ENCODE measurements at regions not wholly inside any gene's neighbourhood (a gene's known extent, or its start where the extent isn't known, plus 50 kb on each side); places are given as distances from the start of the nearest gene placed in this dataset.
"Not testable (repeated sequence)": the region's sequence is repeated elsewhere in the genome, so short reads cannot be mapped to it uniquely, and the experiment has no call there.

DNA sequence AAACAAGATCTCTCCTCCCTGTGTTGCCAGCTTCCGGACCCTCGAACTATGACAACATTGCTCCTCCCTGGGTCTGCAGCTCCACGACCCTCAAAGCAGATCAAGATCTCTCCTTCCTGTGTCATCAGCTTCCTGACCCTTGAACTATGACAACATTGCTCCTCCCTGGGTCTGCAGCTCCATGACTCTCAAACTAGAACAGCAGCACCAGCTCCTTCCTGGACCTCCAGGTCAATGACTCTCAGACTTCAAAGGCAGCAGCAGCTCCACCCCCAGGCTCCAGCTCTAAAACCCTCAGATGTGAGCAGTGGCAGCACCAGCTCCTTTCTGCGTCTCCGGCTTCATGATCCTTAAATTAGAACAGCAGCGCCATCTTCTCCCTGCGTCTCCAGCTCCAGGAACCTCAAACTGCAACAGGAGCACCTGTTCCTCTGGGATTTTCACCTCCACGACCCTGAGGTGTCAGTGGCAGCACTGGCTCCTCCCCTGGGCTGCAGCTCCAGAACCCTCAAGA is 341.0 kb upstream of the SULF2 start:
- H3K4me3 ChIP-seq (replicated peaks; ENCODE audit: low read depth, low read length) = no peak overlapping the region
- TF ChIP-seq, protein P1, sequence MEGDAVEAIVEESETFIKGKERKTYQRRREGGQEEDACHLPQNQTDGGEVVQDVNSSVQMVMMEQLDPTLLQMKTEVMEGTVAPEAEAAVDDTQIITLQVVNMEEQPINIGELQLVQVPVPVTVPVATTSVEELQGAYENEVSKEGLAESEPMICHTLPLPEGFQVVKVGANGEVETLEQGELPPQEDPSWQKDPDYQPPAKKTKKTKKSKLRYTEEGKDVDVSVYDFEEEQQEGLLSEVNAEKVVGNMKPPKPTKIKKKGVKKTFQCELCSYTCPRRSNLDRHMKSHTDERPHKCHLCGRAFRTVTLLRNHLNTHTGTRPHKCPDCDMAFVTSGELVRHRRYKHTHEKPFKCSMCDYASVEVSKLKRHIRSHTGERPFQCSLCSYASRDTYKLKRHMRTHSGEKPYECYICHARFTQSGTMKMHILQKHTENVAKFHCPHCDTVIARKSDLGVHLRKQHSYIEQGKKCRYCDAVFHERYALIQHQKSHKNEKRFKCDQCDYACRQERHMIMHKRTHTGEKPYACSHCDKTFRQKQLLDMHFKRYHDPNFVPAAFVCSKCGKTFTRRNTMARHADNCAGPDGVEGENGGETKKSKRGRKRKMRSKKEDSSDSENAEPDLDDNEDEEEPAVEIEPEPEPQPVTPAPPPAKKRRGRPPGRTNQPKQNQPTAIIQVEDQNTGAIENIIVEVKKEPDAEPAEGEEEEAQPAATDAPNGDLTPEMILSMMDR (IDR thresholded peaks at IDR 0.05; ENCODE audit: low read length, missing control alignments) = no peak
- DNase-seq (ENCODE audit: low read depth) = no peak

DNA sequence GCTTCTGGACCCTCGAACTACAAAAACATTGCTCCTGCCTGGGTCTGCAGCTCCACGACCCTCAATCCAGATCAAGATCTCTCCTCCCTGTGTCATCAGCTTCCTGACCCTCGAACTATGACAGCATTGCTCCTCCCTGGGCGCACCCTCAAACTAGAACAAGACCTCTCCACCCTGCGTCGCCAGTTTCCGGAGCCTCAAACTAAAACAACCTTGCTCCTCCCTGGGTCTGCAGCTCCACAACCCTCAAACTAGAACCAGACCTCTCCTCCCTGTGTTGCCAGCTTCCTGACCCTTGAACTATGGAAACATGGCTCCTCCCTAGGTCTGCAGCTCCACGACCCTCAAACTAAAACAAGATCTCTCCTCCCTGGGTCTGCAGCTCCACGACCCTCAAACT is 339.7 kb upstream of the SULF2 start:
- no peak for DNase-seq (ENCODE audit: low read depth)
- TF ChIP-seq, protein P1 (IDR thresholded peaks at IDR 0.05; ENCODE audit: low read length, missing control alignments) = no peak
- H3K4me3 ChIP-seq (replicated peaks; ENCODE audit: low read depth, low read length) = no peak overlapping the region

DNA sequence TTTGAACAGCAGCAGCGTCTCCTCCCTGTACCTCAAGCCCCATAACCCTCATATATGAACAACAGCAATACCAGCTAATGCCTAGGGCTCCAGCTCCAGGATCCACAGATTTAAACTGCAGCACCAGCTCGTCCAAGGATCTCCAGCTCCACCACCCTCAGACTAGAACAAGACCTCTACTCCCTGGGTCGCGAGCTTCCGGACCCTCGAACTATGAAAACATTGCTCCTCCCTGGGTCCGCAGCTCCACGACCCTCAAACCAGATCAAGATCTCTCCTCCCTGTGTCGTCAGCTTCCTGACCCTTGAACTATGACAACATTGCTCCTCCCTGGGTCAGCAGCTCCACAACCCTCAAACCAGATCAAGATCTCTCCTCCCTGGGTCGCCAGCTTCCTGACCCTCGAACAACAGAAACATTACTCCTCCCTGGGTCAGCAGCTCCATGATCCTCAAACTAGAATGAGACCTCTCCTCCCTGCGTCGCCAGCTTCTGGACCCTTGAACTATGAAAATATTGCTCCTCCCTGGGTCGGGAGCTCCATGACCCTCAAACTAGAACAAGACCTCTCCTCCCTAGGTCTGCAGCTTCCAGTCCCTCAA is 339.0 kb upstream of the SULF2 start:
- TF ChIP-seq, protein P1 (IDR thresholded peaks at IDR 0.05; ENCODE audit: low read length, missing control alignments) = no peak
- no peak overlapping the region for H3K4me3 ChIP-seq (replicated peaks; ENCODE audit: low read depth, low read length)
- no peak for DNase-seq (ENCODE audit: low read depth)

DNA sequence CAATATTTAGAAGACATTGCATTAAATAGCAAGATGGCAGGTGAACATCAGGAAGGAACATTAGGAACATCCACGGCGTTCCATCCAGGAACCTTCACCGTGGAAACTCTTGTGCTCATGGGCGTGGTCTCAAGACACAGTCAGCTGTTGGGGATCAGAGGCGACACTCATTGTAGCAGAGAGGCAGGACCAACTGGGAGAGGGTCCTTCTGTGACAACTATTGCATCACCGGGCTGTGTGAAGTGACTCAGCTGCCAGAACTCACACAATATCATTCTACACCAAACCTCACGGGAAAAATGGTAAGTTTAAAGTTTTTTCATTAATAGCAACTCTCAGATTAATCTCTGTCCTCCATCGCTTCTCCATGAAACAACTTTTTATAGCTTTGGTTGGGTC is 334.8 kb upstream of the SULF2 start:
- TF ChIP-seq, protein P1 (IDR thresholded peaks at IDR 0.05; ENCODE audit: low read length, missing control alignments) = no peak
- DNase-seq (ENCODE audit: low read depth) = no peak
- H3K4me3 ChIP-seq (replicated peaks; ENCODE audit: low read depth, low read length) = no peak overlapping the region

DNA sequence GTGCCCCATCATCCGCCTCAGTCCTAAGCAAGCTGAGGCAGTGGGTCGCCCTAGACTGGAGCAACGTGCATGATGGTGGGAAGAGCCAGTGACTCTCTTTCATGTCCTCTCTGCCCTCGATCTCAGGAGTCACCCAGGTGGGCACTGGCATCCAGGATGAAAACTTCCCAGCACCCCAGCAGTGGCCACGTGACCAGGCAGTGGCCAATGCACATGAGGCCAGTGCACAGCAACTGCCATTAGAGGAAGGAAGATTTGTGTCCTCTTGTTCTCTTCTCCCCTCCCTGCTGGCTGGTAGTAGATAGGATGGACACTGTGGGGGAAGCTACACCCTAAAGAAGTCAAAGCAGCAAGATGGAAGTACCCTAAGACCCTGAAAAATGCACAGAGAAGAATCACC is 334.1 kb upstream of the SULF2 start:
- H3K4me3 ChIP-seq (replicated peaks; ENCODE audit: low read depth, low read length); DNase-seq (ENCODE audit: low read depth): not testable (repeated sequence)

DNA sequence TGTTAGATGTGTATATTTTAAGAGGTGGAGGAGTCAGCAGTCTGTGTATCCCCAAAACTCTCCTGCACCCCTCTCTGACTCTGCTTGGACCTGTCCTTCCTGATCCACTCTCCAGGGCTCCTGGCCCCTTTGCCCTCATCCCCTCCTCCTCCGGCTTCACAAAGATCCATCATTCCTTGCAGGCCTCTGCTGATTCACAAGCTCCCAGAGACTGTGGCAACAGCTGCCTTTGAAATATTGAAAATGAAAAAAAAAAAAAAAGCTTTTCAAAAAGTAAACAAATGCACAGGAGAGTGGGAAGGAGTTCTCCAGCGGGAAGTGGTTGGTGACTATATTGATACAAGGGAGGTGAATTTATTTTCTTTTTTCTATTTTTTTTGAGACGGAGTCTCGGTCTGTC is 330.2 kb upstream of the SULF2 start:
- TF ChIP-seq, protein P1 (IDR thresholded peaks at IDR 0.05; ENCODE audit: low read length, missing control alignments) = no peak
- no peak overlapping the region for H3K4me3 ChIP-seq (replicated peaks; ENCODE audit: low read depth, low read length)
- no peak for DNase-seq (ENCODE audit: low read depth)

DNA sequence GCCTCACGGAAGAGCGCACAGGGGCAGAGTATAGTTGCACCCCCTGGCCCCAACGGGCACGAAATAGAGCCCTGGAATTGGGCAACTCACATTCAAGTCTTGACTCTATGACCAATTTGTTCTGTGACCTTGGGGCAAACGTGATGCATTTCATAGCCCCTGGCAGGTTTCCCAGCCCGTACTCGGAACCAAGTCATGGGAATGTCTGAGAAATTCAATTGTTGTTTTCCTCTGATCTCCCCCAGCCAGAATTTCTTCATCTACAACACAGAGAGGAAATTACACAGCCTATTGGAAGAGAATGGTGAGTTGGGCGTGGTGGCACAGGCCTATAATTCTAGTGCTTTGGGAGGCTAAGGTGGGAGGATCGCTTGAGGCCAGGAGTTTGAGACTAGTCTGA is 322.3 kb upstream of the SULF2 start:
- no peak overlapping the region for H3K4me3 ChIP-seq (replicated peaks; ENCODE audit: low read depth, low read length)
- DNase-seq (ENCODE audit: low read depth) = peak; percentile 95
- TF ChIP-seq, protein P1 (IDR thresholded peaks at IDR 0.05; ENCODE audit: low read length, missing control alignments) = no peak

Measured in fibroblast of pulmonary artery (primary cell).